ENCODE measurements at regions not wholly inside any gene's neighbourhood (a gene's known extent, or its start where the extent isn't known, plus 50 kb on each side); places are given as distances from the start of the nearest gene placed in this dataset.
"Not testable (repeated sequence)": the region's sequence is repeated elsewhere in the genome, so short reads cannot be mapped to it uniquely, and the experiment has no call there.

GRCh38 chr10:94124147-94124546 lies 130.4 kb downstream of the PLCE1 start:
- H3K27ac ChIP-seq (ENCODE audit: low read depth, low read length); FAIRE-seq; H3K79me1 ChIP-seq (ENCODE audit: low read depth, low read length); H3K56ac ChIP-seq (replicated peaks; ENCODE audit: insufficient read length, low read depth, low read length); H3K4ac ChIP-seq (replicated peaks; ENCODE audit: insufficient read length, low read depth, low read length); H3K4me3 ChIP-seq (ENCODE audit: extremely low read depth in 1 of 4, insufficient read depth in 2 of 4, low read depth in 3 of 4, low read length in 4 of 4); H4K91ac ChIP-seq (replicated peaks; ENCODE audit: insufficient read length, low read length); H2BK15ac ChIP-seq (ENCODE audit: low read length); H2BK5ac ChIP-seq (ENCODE audit: low read depth, low read length); H3K23ac ChIP-seq (ENCODE audit: insufficient read length); H2AFZ ChIP-seq (ENCODE audit: low read length); H3K4me1 ChIP-seq (replicated peaks in 1 of 4; ENCODE audit: control insufficient read depth in 3 of 4, insufficient read depth in 4 of 4, low read length in 3 of 4); H3K9me3 ChIP-seq (ENCODE audit: insufficient read depth in 2 of 2, low read depth in 1 of 2, low read length in 1 of 2); H3K9ac ChIP-seq (replicated peaks in 1 of 4; ENCODE audit: extremely low read depth in 1 of 4, low read depth in 3 of 4, low read length in 3 of 4); H2BK120ac ChIP-seq (replicated peaks; ENCODE audit: low read depth, low read length); H4K5ac ChIP-seq (ENCODE audit: insufficient read length, low read depth, low read length); H3K18ac ChIP-seq (ENCODE audit: extremely low read depth, low read length); H3K79me2 ChIP-seq (ENCODE audit: control insufficient read depth in 1 of 2, insufficient read depth in 2 of 2, low read length in 2 of 2); DNase-seq (ENCODE audit: low read depth in 1 of 2, low spot score in 2 of 2); H2BK12ac ChIP-seq (ENCODE audit: low read depth, low read length); H3K36me3 ChIP-seq (ENCODE audit: control insufficient read depth in 2 of 4, insufficient read depth in 4 of 4, low read length in 3 of 4); H4K20me1 ChIP-seq (replicated peaks in 1 of 2; ENCODE audit: control insufficient read depth in 1 of 2, insufficient read depth in 2 of 2, low read length in 2 of 2); H3K27me3 ChIP-seq (replicated peaks in 1 of 4; ENCODE audit: control insufficient read depth in 3 of 4, extremely low read depth in 1 of 4, insufficient read depth in 3 of 4, low read length in 3 of 4); H3K23me2 ChIP-seq (ENCODE audit: low read depth, low read length); H3K14ac ChIP-seq (ENCODE audit: insufficient read length); H4K8ac ChIP-seq (ENCODE audit: extremely low read depth, insufficient read depth, low read length); H2AK5ac ChIP-seq (ENCODE audit: low read depth, low read length); H3K4me2 ChIP-seq (ENCODE audit: insufficient read depth in 1 of 2, low read depth in 2 of 2, low read length in 2 of 2); POLR2A ChIA-PET (ENCODE audit: partially characterized antibody); H2BK20ac ChIP-seq (ENCODE audit: low read length): not testable (repeated sequence)
- 90% methylated on average over 2 of the region's 2 CpGs; no CpG with 5 or more reads in 1 of the 2 experiments for WGBS, 2 experiments (ENCODE audit: extremely low coverage in 1 of 2, insufficient coverage in 1 of 2, insufficient read length in 1 of 2, insufficient replicate concordance in 2 of 2, low coverage in 1 of 2, low lambda C conversion rate in 2 of 2, missing lambda C conversion rate in 1 of 2)
- CTCF ChIA-PET (ENCODE audit: partially characterized antibody) = interaction anchor here (1.7 to 1.8 kb wide), 2 partner anchors 14 to 199 kb away, joined by 4 to 6 read pairs; no protein-coding TSS in a partner anchor

GRCh38 chr10:94125268-94125667 lies 131.5 kb downstream of the PLCE1 start:
- H2BK15ac ChIP-seq (ENCODE audit: low read length); H3K36me3 ChIP-seq (ENCODE audit: control insufficient read depth in 2 of 4, insufficient read depth in 4 of 4, low read length in 3 of 4); H3K79me1 ChIP-seq (ENCODE audit: low read depth, low read length); H4K20me1 ChIP-seq (replicated peaks in 1 of 2; ENCODE audit: control insufficient read depth in 1 of 2, insufficient read depth in 2 of 2, low read length in 2 of 2); H4K8ac ChIP-seq (ENCODE audit: extremely low read depth, insufficient read depth, low read length); H3K14ac ChIP-seq (ENCODE audit: insufficient read length); H4K5ac ChIP-seq (ENCODE audit: insufficient read length, low read depth, low read length); H2BK120ac ChIP-seq (replicated peaks; ENCODE audit: low read depth, low read length); H3K23me2 ChIP-seq (ENCODE audit: low read depth, low read length); H3K4me3 ChIP-seq (ENCODE audit: extremely low read depth in 1 of 4, insufficient read depth in 2 of 4, low read depth in 3 of 4, low read length in 4 of 4); DNase-seq (ENCODE audit: low read depth in 1 of 2, low spot score in 2 of 2); H3K18ac ChIP-seq (ENCODE audit: extremely low read depth, low read length); H2BK20ac ChIP-seq (ENCODE audit: low read length); H3K27me3 ChIP-seq (replicated peaks in 1 of 4; ENCODE audit: control insufficient read depth in 3 of 4, extremely low read depth in 1 of 4, insufficient read depth in 3 of 4, low read length in 3 of 4); H2BK12ac ChIP-seq (ENCODE audit: low read depth, low read length); H3K4ac ChIP-seq (replicated peaks; ENCODE audit: insufficient read length, low read depth, low read length); H3K79me2 ChIP-seq (ENCODE audit: control insufficient read depth in 1 of 2, insufficient read depth in 2 of 2, low read length in 2 of 2); H3K4me2 ChIP-seq (ENCODE audit: insufficient read depth in 1 of 2, low read depth in 2 of 2, low read length in 2 of 2); H4K91ac ChIP-seq (replicated peaks; ENCODE audit: insufficient read length, low read length); POLR2A ChIA-PET (ENCODE audit: partially characterized antibody); H2AK5ac ChIP-seq (ENCODE audit: low read depth, low read length); H2BK5ac ChIP-seq (ENCODE audit: low read depth, low read length); H3K23ac ChIP-seq (ENCODE audit: insufficient read length); H3K9me3 ChIP-seq (ENCODE audit: insufficient read depth in 2 of 2, low read depth in 1 of 2, low read length in 1 of 2); H3K56ac ChIP-seq (replicated peaks; ENCODE audit: insufficient read length, low read depth, low read length); FAIRE-seq; H3K4me1 ChIP-seq (replicated peaks in 1 of 4; ENCODE audit: control insufficient read depth in 3 of 4, insufficient read depth in 4 of 4, low read length in 3 of 4); H3K9ac ChIP-seq (replicated peaks in 1 of 4; ENCODE audit: extremely low read depth in 1 of 4, low read depth in 3 of 4, low read length in 3 of 4); H3K27ac ChIP-seq (ENCODE audit: low read depth, low read length): not testable (repeated sequence)
- CTCF ChIA-PET (ENCODE audit: partially characterized antibody) = interaction anchor here (0.6 to 1.3 kb wide), 8 partner anchors 9 to 437 kb away, joined by 3 to 4 read pairs (median 3); no protein-coding TSS in a partner anchor
- WGBS, 2 experiments (ENCODE audit: extremely low coverage in 1 of 2, insufficient coverage in 1 of 2, insufficient read length in 1 of 2, insufficient replicate concordance in 2 of 2, low coverage in 1 of 2, low lambda C conversion rate in 2 of 2, missing lambda C conversion rate in 1 of 2) = 88% methylated on average over 8 of the region's 8 CpGs; no CpG with 5 or more reads in 1 of the 2 experiments
- peak overlapping the region; percentile 62; the same call in 1 of the 2 replicates for H2AFZ ChIP-seq (ENCODE audit: low read length)

Measured in H1 (cell line).